Loucy (cell line): ENCODE measurements at regions not wholly inside any gene's neighbourhood (a gene's known extent, or its start where the extent isn't known, plus 50 kb on each side); places are given as distances from the start of the nearest gene placed in this dataset.

Experiments
- CTCF ChIP-seq: fragments of 200-600 bp; sonication (generic); conservative IDR thresholded peaks from 2 replicates; pipeline ENCODE4 v1.5.1; 2014; ENCODE audit warnings: mild to moderate bottlenecking, antibody characterized with exemption, low read length
- EZH2phosphoT487 ChIP-seq: fragments of 200-600 bp; IDR thresholded peaks from 2 replicates; pipeline ENCODE4 v1.6.1; 2018; ENCODE audit warnings: antibody characterized with exemption, mild to moderate bottlenecking, moderate library complexity, borderline replicate concordance

GRCh38 chr22:25403811-25404471 lies 160.5 kb upstream of the GRK3 start:
- TF ChIP-seq CTCF (peak; percentile 25; the same call in 1 of the 2 replicates), EZH2phosphoT487 (no peak)
